GM19240 (cell line): ENCODE measurements at regions not wholly inside any gene's neighbourhood (a gene's known extent, or its start where the extent isn't known, plus 50 kb on each side); places are given as distances from the start of the nearest gene placed in this dataset.

Experiments used
- DNase-seq: peaks from one replicate; pipeline ENCODE4 v3.0.0; 2011; ENCODE audit warnings: low spot score; ENCODE audit not compliant: insufficient read length

GRCh38 chr2:128436479-128437203 lies 118.0 kb upstream of the HS6ST1 start:
- DNase-seq = no peak

- DNase-seq = no peak
These were observed 118.5 kb upstream of the HS6ST1 start for GRCh38 chr2:128437204-128437565.

GRCh38 chr2:128438091-128438490 lies 119.4 kb upstream of the HS6ST1 start:
- no peak for DNase-seq

- no peak for DNase-seq
These were observed 119.9 kb upstream of the HS6ST1 start for GRCh38 chr2:128438586-128438985.

GRCh38 chr2:128439031-128439790 lies 120.5 kb upstream of the HS6ST1 start:
- no peak for DNase-seq

GRCh38 chr2:128439791-128440665 lies 121.4 kb upstream of the HS6ST1 start:
- DNase-seq = no peak

GRCh38 chr2:128440666-128441340 lies 122.1 kb upstream of the HS6ST1 start:
- no peak for DNase-seq

- no peak for DNase-seq
These were observed 122.8 kb upstream of the HS6ST1 start for GRCh38 chr2:128441341-128442052.

GRCh38 chr2:128442053-128442751 lies 123.5 kb upstream of the HS6ST1 start:
- DNase-seq = no peak

- no peak for DNase-seq
These were observed 124.2 kb upstream of the HS6ST1 start for GRCh38 chr2:128442891-128443302.

GRCh38 chr2:128444121-128444771 lies 125.6 kb upstream of the HS6ST1 start:
- DNase-seq = no peak

GRCh38 chr2:128444816-128445522 lies 126.3 kb upstream of the HS6ST1 start:
- no peak for DNase-seq

- DNase-seq = no peak
These were observed 126.8 kb upstream of the HS6ST1 start for GRCh38 chr2:128445523-128445900.

- no peak for DNase-seq
These were observed 127.6 kb upstream of the HS6ST1 start for GRCh38 chr2:128446049-128446873.

GRCh38 chr2:128446874-128447537 lies 128.3 kb upstream of the HS6ST1 start:
- no peak for DNase-seq

GRCh38 chr2:128447538-128447995 lies 128.9 kb upstream of the HS6ST1 start:
- no peak for DNase-seq
